GF-D8 (cell line): ENCODE measurements at regions not wholly inside any gene's neighbourhood (a gene's known extent, or its start where the extent isn't known, plus 50 kb on each side); places are given as distances from the start of the nearest gene placed in this dataset.
A peak's percentile ranks its signal among the peaks of the same experiment; 100 is the strongest.
"Not testable (repeated sequence)": the region's sequence is repeated elsewhere in the genome, so short reads cannot be mapped to it uniquely, and the experiment has no call there.

Experiments
- DNase-seq: peaks from one replicate; lab custom pipeline; 2025; lab: John Stamatoyannopoulos, UW

- no peak for DNase-seq
These were observed 780.4 kb upstream of the SLITRK6 start for GRCh38 chr13:86579662-86580061.

GRCh38 chr13:86581706-86582105 is 782.5 kb upstream of the SLITRK6 start:
- no peak for DNase-seq

- DNase-seq, result no peak
These were observed 785.1 kb upstream of the SLITRK6 start for GRCh38 chr13:86584301-86584700.

- DNase-seq, result no peak
These were observed 786.6 kb upstream of the SLITRK6 start for GRCh38 chr13:86585835-86586234.

GRCh38 chr13:86591862-86592261 is 792.6 kb upstream of the SLITRK6 start:
- DNase-seq, result no peak

- DNase-seq, result no peak
These were observed 802.1 kb upstream of the SLITRK6 start for GRCh38 chr13:86601351-86601750.

- no peak for DNase-seq
These were observed 807.0 kb upstream of the SLITRK6 start for GRCh38 chr13:86606264-86606663.

GRCh38 chr13:86608701-86609100 is 809.5 kb upstream of the SLITRK6 start:
- DNase-seq, result no peak

- no peak for DNase-seq
These were observed 834.1 kb upstream of the SLITRK6 start for GRCh38 chr13:86633346-86633745.

GRCh38 chr13:86651171-86651570 is 852.0 kb upstream of the SLITRK6 start:
- DNase-seq, result not testable (repeated sequence)

- no peak for DNase-seq
These were observed 853.8 kb upstream of the SLITRK6 start for GRCh38 chr13:86653009-86653408.

- DNase-seq, result no peak
These were observed 856.3 kb upstream of the SLITRK6 start for GRCh38 chr13:86655561-86655960.

- DNase-seq, result no peak
These were observed 860.9 kb upstream of the SLITRK6 start for GRCh38 chr13:86660090-86660489.

GRCh38 chr13:86665842-86666241 is 866.6 kb upstream of the SLITRK6 start:
- DNase-seq, result no peak

- no peak for DNase-seq
These were observed 874.8 kb upstream of the SLITRK6 start for GRCh38 chr13:86673931-86674431.

GRCh38 chr13:86681223-86681622 is 882.0 kb upstream of the SLITRK6 start:
- DNase-seq, result no peak

- DNase-seq, result no peak
These were observed 885.2 kb upstream of the SLITRK6 start for GRCh38 chr13:86684402-86684801.

- no peak for DNase-seq
These were observed 890.7 kb upstream of the SLITRK6 start for GRCh38 chr13:86689911-86690310.

- no peak for DNase-seq
These were observed 893.1 kb upstream of the SLITRK6 start for GRCh38 chr13:86692291-86692690.

GRCh38 chr13:86710013-86710412 is 910.8 kb upstream of the SLITRK6 start:
- no peak for DNase-seq

GRCh38 chr13:86710896-86711295 is 911.7 kb upstream of the SLITRK6 start:
- no peak for DNase-seq

- no peak for DNase-seq
These were observed 915.3 kb upstream of the SLITRK6 start for GRCh38 chr13:86714495-86714894.

GRCh38 chr13:86725105-86725504 is 925.9 kb upstream of the SLITRK6 start:
- no peak for DNase-seq

- DNase-seq, result peak; percentile 44
These were observed 930.0 kb upstream of the SLITRK6 start for GRCh38 chr13:86729206-86729605.

GRCh38 chr13:86731987-86732386 is 932.8 kb upstream of the SLITRK6 start:
- DNase-seq, result no peak
